ENCODE measurements at regions not wholly inside any gene's neighbourhood (a gene's known extent, or its start where the extent isn't known, plus 50 kb on each side); places are given as distances from the start of the nearest gene placed in this dataset.

DNA sequence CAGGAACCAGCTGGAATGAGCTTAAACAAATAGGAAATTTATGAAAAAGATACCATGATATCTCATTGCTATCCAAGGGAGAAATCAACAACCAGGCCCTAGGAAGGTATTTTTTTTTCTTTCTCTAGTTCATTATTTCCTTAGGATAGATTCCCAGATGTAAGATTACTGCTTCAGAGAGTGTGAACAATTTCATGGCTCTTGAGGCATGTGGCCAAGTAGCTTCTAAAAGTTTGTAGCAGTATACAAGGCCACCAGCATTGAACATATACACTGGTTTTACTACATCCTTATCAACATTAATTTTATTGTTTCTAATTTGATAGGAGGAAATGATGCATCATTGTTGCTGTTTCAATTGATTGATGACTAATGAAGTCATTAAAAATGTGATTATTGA lies 201.2 kb downstream of the SREK1 start:
- TF ChIP-seq, protein P1, sequence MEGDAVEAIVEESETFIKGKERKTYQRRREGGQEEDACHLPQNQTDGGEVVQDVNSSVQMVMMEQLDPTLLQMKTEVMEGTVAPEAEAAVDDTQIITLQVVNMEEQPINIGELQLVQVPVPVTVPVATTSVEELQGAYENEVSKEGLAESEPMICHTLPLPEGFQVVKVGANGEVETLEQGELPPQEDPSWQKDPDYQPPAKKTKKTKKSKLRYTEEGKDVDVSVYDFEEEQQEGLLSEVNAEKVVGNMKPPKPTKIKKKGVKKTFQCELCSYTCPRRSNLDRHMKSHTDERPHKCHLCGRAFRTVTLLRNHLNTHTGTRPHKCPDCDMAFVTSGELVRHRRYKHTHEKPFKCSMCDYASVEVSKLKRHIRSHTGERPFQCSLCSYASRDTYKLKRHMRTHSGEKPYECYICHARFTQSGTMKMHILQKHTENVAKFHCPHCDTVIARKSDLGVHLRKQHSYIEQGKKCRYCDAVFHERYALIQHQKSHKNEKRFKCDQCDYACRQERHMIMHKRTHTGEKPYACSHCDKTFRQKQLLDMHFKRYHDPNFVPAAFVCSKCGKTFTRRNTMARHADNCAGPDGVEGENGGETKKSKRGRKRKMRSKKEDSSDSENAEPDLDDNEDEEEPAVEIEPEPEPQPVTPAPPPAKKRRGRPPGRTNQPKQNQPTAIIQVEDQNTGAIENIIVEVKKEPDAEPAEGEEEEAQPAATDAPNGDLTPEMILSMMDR (IDR thresholded peaks at IDR 0.05): no peak
- TF ChIP-seq POLR2A (IDR thresholded peaks at IDR 0.05): no peak
- no peak for TF ChIP-seq EP300 (IDR thresholded peaks at IDR 0.05)
- no peak for TF ChIP-seq POLR2AphosphoS5 (IDR thresholded peaks at IDR 0.05)

Data from suprapubic skin (tissue), 4 donors.